Kidney epithelial cell (primary cell): ENCODE measurements at regions not wholly inside any gene's neighbourhood (a gene's known extent, or its start where the extent isn't known, plus 50 kb on each side); places are given as distances from the start of the nearest gene placed in this dataset.

ENCODE experiments used
- DNase-seq: peaks from one replicate; pipeline ENCODE4 v3.0.0-alpha.2; 2010; ENCODE audit warnings: low read depth
- H3K27me3 ChIP-seq: 2 replicates; pipeline ENCODE4 v1.6.0; 2011; ENCODE audit warnings: low read length; ENCODE audit not compliant: control insufficient read depth, insufficient read depth
- H3K36me3 ChIP-seq: 2 replicates; pipeline ENCODE4 v1.5.1; 2011; ENCODE audit warnings: low read length; ENCODE audit not compliant: control insufficient read depth, insufficient read depth
- H3K4me3 ChIP-seq: 2 replicates; pipeline ENCODE4 v1.5.1; 2011; ENCODE audit warnings: low read depth, mild to moderate bottlenecking, control low read depth, low read length
- CTCF ChIP-seq: IDR thresholded peaks from 2 replicates; pipeline ENCODE4 v1.5.1; 2011; ENCODE audit warnings: mild to moderate bottlenecking, moderate library complexity, low read length, control low read depth, inconsistent platforms; ENCODE audit not compliant: insufficient read depth, poor library complexity, severe bottlenecking

GRCh38 chr13:105572401-105572800 is 963.1 kb downstream of the EFNB2 start:
- DNase-seq: no peak
- Histone ChIP-seq H3K4me3 (no peak overlapping the region), H3K36me3 (no peaks in the 10 kb centered on the region), H3K27me3 (no peaks in the 10 kb centered on the region)
- TF ChIP-seq CTCF: no peak

GRCh38 chr13:105569816-105570215 is 965.6 kb downstream of the EFNB2 start:
- DNase-seq: no peak
- H3K36me3 ChIP-seq: no peaks in the 10 kb centered on the region
- no peaks in the 10 kb centered on the region for H3K27me3 ChIP-seq
- no peak for TF ChIP-seq CTCF
- H3K4me3 ChIP-seq: no peak overlapping the region

GRCh38 chr13:105567951-105568525 is 967.4 kb downstream of the EFNB2 start:
- TF ChIP-seq CTCF: no peak
- no peak for DNase-seq
- Histone ChIP-seq H3K4me3 (no peak overlapping the region), H3K27me3 (no peaks in the 10 kb centered on the region), H3K36me3 (no peaks in the 10 kb centered on the region)

GRCh38 chr13:105565136-105565727 is 970.2 kb downstream of the EFNB2 start:
- no peaks in the 10 kb centered on the region for H3K27me3 ChIP-seq
- no peak for DNase-seq
- TF ChIP-seq CTCF: no peak
- H3K36me3 ChIP-seq: no peaks in the 10 kb centered on the region
- no peak overlapping the region for H3K4me3 ChIP-seq

- DNase-seq: no peak
- no peak for TF ChIP-seq CTCF
- H3K27me3 ChIP-seq: no peaks in the 10 kb centered on the region
- H3K4me3 ChIP-seq: no peak overlapping the region
- H3K36me3 ChIP-seq: no peaks in the 10 kb centered on the region
Measured at GRCh38 chr13:105552078-105552477, 983.4 kb downstream of the EFNB2 start.

GRCh38 chr13:105547851-105548250 is 987.6 kb downstream of the EFNB2 start:
- H3K27me3 ChIP-seq: no peaks in the 10 kb centered on the region
- no peak for DNase-seq
- TF ChIP-seq CTCF: no peak
- H3K4me3 ChIP-seq: no peak overlapping the region
- no peaks in the 10 kb centered on the region for H3K36me3 ChIP-seq
